ENCODE measurements at regions not wholly inside any gene's neighbourhood (a gene's known extent, or its start where the extent isn't known, plus 50 kb on each side); places are given as distances from the start of the nearest gene placed in this dataset.

DNA sequence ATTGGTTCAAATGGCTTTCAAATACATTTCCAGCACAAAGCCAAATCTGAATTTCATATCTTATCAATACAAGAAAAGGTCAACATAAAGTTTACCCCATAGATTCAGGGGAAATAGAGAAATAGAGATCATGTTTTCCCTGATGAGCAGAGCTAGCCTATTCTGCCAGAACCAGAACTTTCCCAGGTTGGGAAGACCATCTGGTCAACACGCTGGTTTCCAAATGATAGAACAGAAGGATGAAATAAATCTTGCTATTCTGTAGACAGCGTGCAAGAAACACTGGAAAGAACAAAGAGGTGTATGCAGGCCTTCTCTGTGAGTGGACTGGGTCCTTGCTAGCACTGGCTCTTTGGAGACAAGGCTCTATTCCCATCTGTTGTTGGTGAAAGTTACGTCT lies 350.6 kb downstream of the NDFIP2 start:
- TF ChIP-seq, protein P1, sequence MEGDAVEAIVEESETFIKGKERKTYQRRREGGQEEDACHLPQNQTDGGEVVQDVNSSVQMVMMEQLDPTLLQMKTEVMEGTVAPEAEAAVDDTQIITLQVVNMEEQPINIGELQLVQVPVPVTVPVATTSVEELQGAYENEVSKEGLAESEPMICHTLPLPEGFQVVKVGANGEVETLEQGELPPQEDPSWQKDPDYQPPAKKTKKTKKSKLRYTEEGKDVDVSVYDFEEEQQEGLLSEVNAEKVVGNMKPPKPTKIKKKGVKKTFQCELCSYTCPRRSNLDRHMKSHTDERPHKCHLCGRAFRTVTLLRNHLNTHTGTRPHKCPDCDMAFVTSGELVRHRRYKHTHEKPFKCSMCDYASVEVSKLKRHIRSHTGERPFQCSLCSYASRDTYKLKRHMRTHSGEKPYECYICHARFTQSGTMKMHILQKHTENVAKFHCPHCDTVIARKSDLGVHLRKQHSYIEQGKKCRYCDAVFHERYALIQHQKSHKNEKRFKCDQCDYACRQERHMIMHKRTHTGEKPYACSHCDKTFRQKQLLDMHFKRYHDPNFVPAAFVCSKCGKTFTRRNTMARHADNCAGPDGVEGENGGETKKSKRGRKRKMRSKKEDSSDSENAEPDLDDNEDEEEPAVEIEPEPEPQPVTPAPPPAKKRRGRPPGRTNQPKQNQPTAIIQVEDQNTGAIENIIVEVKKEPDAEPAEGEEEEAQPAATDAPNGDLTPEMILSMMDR (IDR thresholded peaks at IDR 0.05): no peak
- TF ChIP-seq POLR2AphosphoS5 (IDR thresholded peaks at IDR 0.05): no peak
- no peak for TF ChIP-seq POLR2A (IDR thresholded peaks at IDR 0.05)

Measured in prostate gland (tissue), 2 donors.